ENCODE measurements at regions not wholly inside any gene's neighbourhood (a gene's known extent, or its start where the extent isn't known, plus 50 kb on each side); places are given as distances from the start of the nearest gene placed in this dataset.

GRCh38 chr1:184919892-184920291, 54.4 kb downstream of the NIBAN1 start:
- WGBS, 5 donors: 83 to 91% (median 85%) methylated on average over 4 of the region's 4 CpGs
- no peaks in the 10 kb centered on the region for H3K27me3 ChIP-seq
- H3K4me1 ChIP-seq: peaks cover 0 to 33% (median 4%) of the 10 kb centered on the region in 4 donors
- no peaks in the 10 kb centered on the region for H3K36me3 ChIP-seq
- H3K9me3 ChIP-seq: no peaks in the 10 kb centered on the region
- no peak for DNase-seq
- TF ChIP-seq POLR2AphosphoS5 (IDR thresholded peaks at IDR 0.05) (no peak), POLR2A (IDR thresholded peaks at IDR 0.05) (no peak), CTCF (IDR thresholded peaks at IDR 0.05) (no peak), EP300 (IDR thresholded peaks at IDR 0.05) (no peak)
- intact Hi-C loops (cut with DNase I; ENCODE audit: low total_unique reads): no loop called here
- no peak overlapping the region for H3K4me3 ChIP-seq
- no peak overlapping the region for H3K27ac ChIP-seq

- intact Hi-C loops (cut with DNase I; ENCODE audit: low total_unique reads): no loop called here
- Histone ChIP-seq H3K4me3 (no peak overlapping the region), H3K36me3 (no peaks in the 10 kb centered on the region), H3K9me3 (no peaks in the 10 kb centered on the region), H3K27me3 (no peaks in the 10 kb centered on the region), H3K27ac (peak overlapping the region in 1 of 5 donors; percentile 40), H3K4me1 (peaks cover 0 to 66% (median 12%) of the 10 kb centered on the region in 4 donors)
- DNase-seq: peak in 1 of 2 donors; percentile 16
- 84 to 95% (median 92%) methylated on average over 3 of the region's 3 CpGs for WGBS, 5 donors
- TF ChIP-seq CTCF (IDR thresholded peaks at IDR 0.05) (no peak), EP300 (IDR thresholded peaks at IDR 0.05) (no peak), POLR2A (IDR thresholded peaks at IDR 0.05) (no peak), POLR2AphosphoS5 (IDR thresholded peaks at IDR 0.05) (no peak)
These were observed 58.7 kb downstream of the NIBAN1 start for GRCh38 chr1:184915463-184916090.

- Histone ChIP-seq H3K27me3 (no peaks in the 10 kb centered on the region), H3K27ac (peak overlapping the region in 1 of 5 donors; percentile 10), H3K4me3 (no peak overlapping the region), H3K9me3 (no peaks in the 10 kb centered on the region), H3K36me3 (no peaks in the 10 kb centered on the region), H3K4me1 (peaks cover 0 to 61% (median 17%) of the 10 kb centered on the region in 4 donors)
- no peak for DNase-seq
- TF ChIP-seq POLR2A (IDR thresholded peaks at IDR 0.05) (no peak), POLR2AphosphoS5 (IDR thresholded peaks at IDR 0.05) (no peak), CTCF (IDR thresholded peaks at IDR 0.05) (no peak), EP300 (IDR thresholded peaks at IDR 0.05) (no peak)
- intact Hi-C loops (cut with DNase I; ENCODE audit: low total_unique reads): no loop called here
- WGBS, 5 donors: 68 to 92% (median 85%) methylated on average over 4 of the region's 4 CpGs
These were observed 60.2 kb downstream of the NIBAN1 start for GRCh38 chr1:184914149-184914548.

- no peak for DNase-seq
- Histone ChIP-seq H3K27ac (no peak overlapping the region), H3K4me3 (no peak overlapping the region), H3K9me3 (no peaks in the 10 kb centered on the region), H3K27me3 (no peaks in the 10 kb centered on the region), H3K36me3 (no peaks in the 10 kb centered on the region), H3K4me1 (peaks cover 0 to 62% (median 25%) of the 10 kb centered on the region in 4 donors)
- 88 to 94% (median 91%) methylated on average over 3 of the region's 3 CpGs for WGBS, 5 donors
- TF ChIP-seq CTCF (IDR thresholded peaks at IDR 0.05): no peak
- TF ChIP-seq POLR2AphosphoS5 (IDR thresholded peaks at IDR 0.05): no peak
- TF ChIP-seq POLR2A (IDR thresholded peaks at IDR 0.05): no peak
- no peak for TF ChIP-seq EP300 (IDR thresholded peaks at IDR 0.05)
- intact Hi-C loops (cut with DNase I; ENCODE audit: low total_unique reads): no loop called here
These were observed 61.9 kb downstream of the NIBAN1 start for GRCh38 chr1:184912392-184912791.

Measured in stomach (tissue), 8 donors.